Adrenal gland (tissue), 5 donors: ENCODE measurements at regions not wholly inside any gene's neighbourhood (a gene's known extent, or its start where the extent isn't known, plus 50 kb on each side); places are given as distances from the start of the nearest gene placed in this dataset.

Experiments used
- CTCF ChIP-seq, 6 experiments: fragments of 450-650 bp in 4 of 6; fragments of 200-600 bp in 2 of 6; sonication (generic) in 1 of 6; IDR thresholded peaks; 1 replicate in 5 of 6; 2 replicates in 1 of 6; pipeline versions ENCODE4 v1.5.1 to v1.8.0; 2016 to 2021; ENCODE audit warnings: antibody characterized with exemption in 6 of 6, mild to moderate bottlenecking in 2 of 6, moderate library complexity in 1 of 6
- POLR2A ChIP-seq, 2 donors: fragments of 450-650 bp; IDR thresholded peaks; one replicate each; pipeline ENCODE4 v1.6.1; 2017; ENCODE audit warnings: antibody characterized with exemption in 2 of 2, mild to moderate bottlenecking in 2 of 2, moderate library complexity in 1 of 2
- donor health status: DM: no; HTN: no; CAD: no.

- TF ChIP-seq CTCF (IDR thresholded peaks at IDR 0.05) (no peak), POLR2A (IDR thresholded peaks at IDR 0.05) (no peak)
These were observed 338.9 kb upstream of the ACO1 start for GRCh38 chr9:32045513-32045912.
